Progenitor cell of endocrine pancreas (in vitro differentiated cells): ENCODE measurements at regions not wholly inside any gene's neighbourhood (a gene's known extent, or its start where the extent isn't known, plus 50 kb on each side); places are given as distances from the start of the nearest gene placed in this dataset.

Source experiments
- DNase-seq: peaks from one replicate; pipeline ENCODE4 v3.0.0; 2021; ENCODE audit warnings: low spot score; ENCODE audit not compliant: unreplicated experiment
- H3K27ac Mint-ChIP-seq: 2 replicates; pipeline ENCODE4 v1.8.0; 2021; ENCODE audit warnings: mild to moderate bottlenecking, moderate library complexity, mixed read lengths
- H3K27me3 Mint-ChIP-seq: 2 replicates; pipeline ENCODE4 v1.8.0; 2021; ENCODE audit warnings: mixed read lengths
- H3K36me3 Mint-ChIP-seq: 2 replicates; pipeline ENCODE4 v1.8.0; 2022; ENCODE audit warnings: mixed read lengths; ENCODE audit not compliant: insufficient read depth
- H3K4me1 Mint-ChIP-seq: 2 replicates; pipeline ENCODE4 v1.8.0; 2021; ENCODE audit warnings: low read depth, mixed read lengths
- H3K4me3 Mint-ChIP-seq: 2 replicates; pipeline ENCODE4 v1.8.0; 2021; ENCODE audit warnings: low read depth, mild to moderate bottlenecking, moderate library complexity, mixed read lengths
- H3K9me3 Mint-ChIP-seq: 2 replicates; pipeline ENCODE4 v1.8.0; 2021; ENCODE audit warnings: low read depth, mixed read lengths
- TF ChIP-seq, protein P1 (sequence below): fragments of 200-600 bp; sonication (generic); IDR thresholded peaks from one replicate; pipeline ENCODE4 v1.5.0; 2021; ENCODE audit warnings: antibody characterized with exemption, mild to moderate bottlenecking; ENCODE audit not compliant: unreplicated experiment

DNA sequence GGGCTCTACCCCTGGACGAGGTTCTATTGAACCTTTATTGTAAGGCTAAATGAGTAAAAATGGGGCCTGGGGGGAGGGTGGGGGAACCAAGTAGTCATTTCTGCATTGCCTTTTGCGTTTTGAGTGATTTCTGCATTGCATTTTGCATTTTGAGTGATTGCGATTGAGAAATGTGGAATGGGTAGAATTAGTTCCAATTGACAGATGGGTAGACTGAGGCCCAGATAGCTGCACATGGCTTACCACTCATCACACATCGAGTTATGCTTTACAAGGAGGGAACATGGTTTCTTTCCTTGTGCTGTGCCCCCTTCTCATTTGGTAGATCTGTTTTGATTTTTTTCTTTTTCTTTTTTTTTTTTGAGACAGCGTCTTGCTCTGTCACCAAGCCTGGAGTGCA, 858.7 kb downstream of the TYW1 start:
- H3K4me3 Mint-ChIP-seq = no peak overlapping the region
- peaks cover 10% of the 10 kb centered on the region for H3K27me3 Mint-ChIP-seq
- H3K9me3 Mint-ChIP-seq = peaks cover 3% of the 10 kb centered on the region
- H3K4me1 Mint-ChIP-seq = peaks cover 12% of the 10 kb centered on the region
- no peak overlapping the region for H3K27ac Mint-ChIP-seq
- H3K36me3 Mint-ChIP-seq = no peaks in the 10 kb centered on the region
- DNase-seq = no peak
- TF ChIP-seq, protein P1, sequence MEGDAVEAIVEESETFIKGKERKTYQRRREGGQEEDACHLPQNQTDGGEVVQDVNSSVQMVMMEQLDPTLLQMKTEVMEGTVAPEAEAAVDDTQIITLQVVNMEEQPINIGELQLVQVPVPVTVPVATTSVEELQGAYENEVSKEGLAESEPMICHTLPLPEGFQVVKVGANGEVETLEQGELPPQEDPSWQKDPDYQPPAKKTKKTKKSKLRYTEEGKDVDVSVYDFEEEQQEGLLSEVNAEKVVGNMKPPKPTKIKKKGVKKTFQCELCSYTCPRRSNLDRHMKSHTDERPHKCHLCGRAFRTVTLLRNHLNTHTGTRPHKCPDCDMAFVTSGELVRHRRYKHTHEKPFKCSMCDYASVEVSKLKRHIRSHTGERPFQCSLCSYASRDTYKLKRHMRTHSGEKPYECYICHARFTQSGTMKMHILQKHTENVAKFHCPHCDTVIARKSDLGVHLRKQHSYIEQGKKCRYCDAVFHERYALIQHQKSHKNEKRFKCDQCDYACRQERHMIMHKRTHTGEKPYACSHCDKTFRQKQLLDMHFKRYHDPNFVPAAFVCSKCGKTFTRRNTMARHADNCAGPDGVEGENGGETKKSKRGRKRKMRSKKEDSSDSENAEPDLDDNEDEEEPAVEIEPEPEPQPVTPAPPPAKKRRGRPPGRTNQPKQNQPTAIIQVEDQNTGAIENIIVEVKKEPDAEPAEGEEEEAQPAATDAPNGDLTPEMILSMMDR = no peak

DNA sequence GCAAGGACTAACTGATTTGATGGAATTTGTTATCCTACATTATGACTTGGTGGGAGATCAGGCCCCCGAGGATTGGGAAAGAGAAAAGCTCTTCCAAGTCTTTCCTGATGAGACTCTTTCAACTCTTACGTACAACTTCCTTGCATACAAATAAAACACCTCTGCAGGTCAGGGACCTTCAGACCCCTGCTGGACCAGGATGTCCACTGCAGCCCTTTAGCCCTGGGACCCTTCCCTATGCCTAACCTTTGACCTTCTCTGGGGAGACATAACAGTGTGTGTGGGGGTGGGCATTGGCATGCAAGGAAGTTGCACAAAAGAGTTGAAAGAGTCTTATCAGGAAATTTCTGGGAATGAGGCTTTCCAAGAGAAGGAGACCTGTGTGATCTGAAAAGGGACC, 859.4 kb downstream of the TYW1 start:
- H3K4me1 Mint-ChIP-seq = peaks cover 12% of the 10 kb centered on the region
- no peak overlapping the region for H3K27ac Mint-ChIP-seq
- TF ChIP-seq, protein P1 = peak; percentile 15
- H3K4me3 Mint-ChIP-seq = no peak overlapping the region
- peaks cover 10% of the 10 kb centered on the region for H3K27me3 Mint-ChIP-seq
- H3K9me3 Mint-ChIP-seq = peaks cover 7% of the 10 kb centered on the region
- DNase-seq = no peak
- no peaks in the 10 kb centered on the region for H3K36me3 Mint-ChIP-seq

GRCh38 chr7:67857698-67858097, 861.1 kb downstream of the TYW1 start:
- Mint-ChIP-seq H3K36me3 (peaks cover 2% of the 10 kb centered on the region), H3K4me1 (peaks cover 12% of the 10 kb centered on the region), H3K4me3 (no peak overlapping the region), H3K27ac (no peak overlapping the region), H3K27me3 (peaks cover 5% of the 10 kb centered on the region), H3K9me3 (peaks cover 15% of the 10 kb centered on the region)
- TF ChIP-seq, protein P1 = no peak
- no peak for DNase-seq

- H3K4me3 Mint-ChIP-seq = no peak overlapping the region
- H3K27ac Mint-ChIP-seq = no peak overlapping the region
- H3K9me3 Mint-ChIP-seq = peaks cover 15% of the 10 kb centered on the region
- no peaks in the 10 kb centered on the region for H3K27me3 Mint-ChIP-seq
- H3K36me3 Mint-ChIP-seq = peaks cover 2% of the 10 kb centered on the region
- no peak for DNase-seq
- TF ChIP-seq, protein P1 = no peak
- peaks cover 12% of the 10 kb centered on the region for H3K4me1 Mint-ChIP-seq
These were observed 862.3 kb downstream of the TYW1 start for GRCh38 chr7:67858931-67859330.

- Mint-ChIP-seq H3K36me3 (peaks cover 2% of the 10 kb centered on the region), H3K27ac (no peak overlapping the region), H3K4me1 (no peaks in the 10 kb centered on the region), H3K4me3 (no peak overlapping the region), H3K9me3 (peaks cover 11% of the 10 kb centered on the region), H3K27me3 (no peaks in the 10 kb centered on the region)
- no peak for DNase-seq
- TF ChIP-seq, protein P1 = no peak
These were observed 867.3 kb downstream of the TYW1 start for GRCh38 chr7:67863911-67864310.
